NCI-H748 (cell line): ENCODE measurements at regions not wholly inside any gene's neighbourhood (a gene's known extent, or its start where the extent isn't known, plus 50 kb on each side); places are given as distances from the start of the nearest gene placed in this dataset.
A peak's percentile ranks its signal among the peaks of the same experiment; 100 is the strongest.
"Not testable (repeated sequence)": the region's sequence is repeated elsewhere in the genome, so short reads cannot be mapped to it uniquely, and the experiment has no call there.

Experiments
- DNase-seq: peaks from one replicate; lab custom pipeline; 2025; ENCODE audit not compliant: unreplicated experiment; lab: John Stamatoyannopoulos, UW

GRCh38 chr6:49118478-49118877 lies 344.6 kb downstream of the MMUT start:
- no peak for DNase-seq

- DNase-seq: no peak
These were observed 352.1 kb downstream of the MMUT start for GRCh38 chr6:49110916-49111315.

GRCh38 chr6:49097664-49098063 lies 365.4 kb downstream of the MMUT start:
- DNase-seq: not testable (repeated sequence)

- peak; percentile 13 for DNase-seq
These were observed 365.9 kb downstream of the MMUT start for GRCh38 chr6:49097116-49097515.

GRCh38 chr6:49088631-49089030 lies 374.4 kb downstream of the MMUT start:
- DNase-seq: no peak

- DNase-seq: no peak
These were observed 375.7 kb downstream of the MMUT start for GRCh38 chr6:49087369-49087768.

GRCh38 chr6:49082611-49083010 lies 380.4 kb downstream of the MMUT start:
- DNase-seq: no peak

GRCh38 chr6:49072885-49073620 lies 390.0 kb downstream of the MMUT start:
- DNase-seq: no peak

- DNase-seq: no peak
These were observed 390.9 kb downstream of the MMUT start for GRCh38 chr6:49072146-49072545.

GRCh38 chr6:49070411-49070810 lies 392.6 kb downstream of the MMUT start:
- no peak for DNase-seq

GRCh38 chr6:49054311-49054710 lies 408.7 kb downstream of the MMUT start:
- DNase-seq: no peak

- DNase-seq: no peak
These were observed 410.2 kb downstream of the MMUT start for GRCh38 chr6:49052901-49053300.

- DNase-seq: no peak
These were observed 411.8 kb downstream of the MMUT start for GRCh38 chr6:49051281-49051680.

GRCh38 chr6:49050584-49050983 lies 412.5 kb downstream of the MMUT start:
- DNase-seq: no peak

GRCh38 chr6:49038294-49038822 lies 424.7 kb downstream of the MMUT start:
- DNase-seq: no peak

GRCh38 chr6:49030251-49031020 lies 432.6 kb downstream of the MMUT start:
- no peak for DNase-seq

- no peak for DNase-seq
These were observed 435.4 kb downstream of the MMUT start for GRCh38 chr6:49027644-49028043.

GRCh38 chr6:49025273-49026240 lies 437.5 kb downstream of the MMUT start:
- no peak for DNase-seq

GRCh38 chr6:49004801-49005200 lies 458.3 kb downstream of the MMUT start:
- peak; percentile 35 for DNase-seq

- peak; percentile 75 for DNase-seq
These were observed 459.7 kb downstream of the MMUT start for GRCh38 chr6:49003348-49003747.
